ENCODE measurements at regions not wholly inside any gene's neighbourhood (a gene's known extent, or its start where the extent isn't known, plus 50 kb on each side); places are given as distances from the start of the nearest gene placed in this dataset.

- TF ChIP-seq CTCF (IDR thresholded peaks at IDR 0.05; ENCODE audit: control extremely low read depth in 1 of 3, insufficient read depth in 1 of 3, low read depth in 1 of 3, low read length in 3 of 3) (no peak), ZNF274 (IDR thresholded peaks at IDR 0.05; ENCODE audit: borderline replicate concordance, extremely low read depth, low read length) (no peak), CREB1 (IDR thresholded peaks at IDR 0.05) (no peak), BACH1 (IDR thresholded peaks at IDR 0.05; ENCODE audit: low read length) (no peak), ATF2 (IDR thresholded peaks at IDR 0.05; ENCODE audit: low read length) (no peak), POLR2AphosphoS5 (IDR thresholded peaks at IDR 0.05; ENCODE audit: low read depth, low read length) (no peak), POLR2A (IDR thresholded peaks at IDR 0.05; ENCODE audit: control extremely low read depth in 1 of 2, low read depth in 2 of 2, low read length in 2 of 2) (no peak), EZH2 (IDR thresholded peaks at IDR 0.05; ENCODE audit: low read depth, low read length, severe bottlenecking) (no peak), SIN3A (conservative IDR thresholded peaks at IDR 0.05 in 1 of 2, IDR thresholded peaks at IDR 0.05 in 1 of 2; ENCODE audit: low read depth in 1 of 2, low read length in 2 of 2) (no peak), EP300 (IDR thresholded peaks at IDR 0.05; ENCODE audit: borderline replicate concordance in 1 of 2, low read depth in 2 of 2, low read length in 2 of 2) (no peak), MAX (IDR thresholded peaks at IDR 0.05) (no peak)
These were observed 2187.0 kb upstream of the ACO1 start for GRCh38 chr9:30197453-30197852.
